GM11168 (cell line): ENCODE measurements at regions not wholly inside any gene's neighbourhood (a gene's known extent, or its start where the extent isn't known, plus 50 kb on each side); places are given as distances from the start of the nearest gene placed in this dataset.

Source experiments
- in situ Hi-C: fragments of 300-500 bp; cut with MboI; formaldehyde crosslinking; loops from one replicate; pipeline ENCODE4 v1.12.0; 2022; ENCODE audit warnings: low sequenced_read_pairs; ENCODE audit not compliant: unreplicated experiment

DNA sequence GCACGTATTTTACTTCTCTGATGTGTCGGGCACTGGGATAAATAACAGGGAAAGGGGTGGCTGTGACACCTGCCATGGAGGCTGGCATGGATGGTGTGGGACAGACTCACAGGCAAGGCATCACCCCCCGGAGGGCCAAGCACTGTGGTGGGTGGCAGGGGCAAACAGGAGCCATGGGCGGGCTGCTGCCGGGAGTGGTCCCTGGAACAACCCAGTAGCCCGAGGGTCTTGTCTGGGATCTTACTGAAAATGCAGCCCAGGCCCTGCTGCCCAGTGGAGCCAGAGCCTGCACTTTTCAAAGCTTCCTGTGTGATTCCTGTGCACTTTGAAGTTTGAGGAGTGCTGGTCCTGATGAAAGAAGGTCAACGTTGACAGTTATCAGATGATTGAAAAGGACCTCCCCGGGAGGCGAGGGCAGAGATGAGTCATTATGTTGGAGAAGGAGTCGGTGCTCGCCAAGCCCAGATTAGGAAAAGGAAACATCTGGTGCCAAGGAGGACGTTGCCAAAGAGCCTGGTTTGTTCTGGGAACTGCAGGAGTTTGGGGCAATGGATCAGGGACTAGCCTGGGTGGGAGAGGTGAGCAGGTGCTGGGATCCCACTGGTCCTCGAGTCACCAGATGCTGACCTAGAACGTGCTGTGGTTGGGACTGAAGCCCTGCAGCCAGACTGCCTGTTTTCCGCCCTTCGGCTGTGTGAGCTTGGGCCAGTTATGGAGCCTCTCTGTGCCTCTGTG, 130.0 kb upstream of the GGTLC1 start:
- in situ Hi-C loops, result no loop called here

DNA sequence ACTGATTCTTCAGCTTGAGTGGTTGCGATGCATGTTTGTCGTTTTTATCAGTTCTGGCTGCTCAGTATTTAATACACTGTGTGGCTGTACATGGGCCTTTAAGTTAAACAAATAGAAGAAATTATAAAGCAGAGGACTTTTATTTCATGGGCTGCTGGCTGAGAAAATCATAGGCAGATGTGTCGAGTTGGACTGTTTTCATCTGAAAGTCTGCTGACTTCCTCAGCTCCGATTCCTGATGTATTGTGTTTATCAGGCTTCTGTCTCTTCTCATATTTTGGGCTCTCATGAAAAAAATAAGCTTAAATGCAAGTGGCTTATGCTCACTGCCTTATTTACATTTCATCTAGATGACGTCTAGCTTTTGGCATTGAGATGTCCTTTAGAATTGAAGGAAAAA, 129.5 kb upstream of the GGTLC1 start:
- in situ Hi-C loops, result no loop called here

DNA sequence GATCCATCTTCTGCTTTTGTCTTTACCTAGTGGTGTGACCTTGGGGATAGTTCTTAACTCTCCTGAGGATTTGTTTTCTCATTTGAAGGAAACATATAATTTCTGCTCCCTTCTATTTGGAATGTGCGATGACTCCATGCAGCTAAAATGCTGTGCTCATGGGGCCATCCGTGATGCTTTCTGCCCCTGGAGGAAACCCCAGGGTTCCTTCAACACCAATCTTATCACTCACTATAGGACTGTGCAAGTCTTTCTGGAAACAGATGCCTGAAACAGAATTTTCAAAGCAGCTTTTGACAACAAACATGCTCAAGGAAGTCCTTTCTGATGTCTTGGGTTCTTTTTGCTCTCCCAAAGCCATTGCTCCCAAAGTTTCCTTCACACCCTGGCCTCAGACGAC, 128.8 kb upstream of the GGTLC1 start:
- in situ Hi-C loops, result no loop called here

DNA sequence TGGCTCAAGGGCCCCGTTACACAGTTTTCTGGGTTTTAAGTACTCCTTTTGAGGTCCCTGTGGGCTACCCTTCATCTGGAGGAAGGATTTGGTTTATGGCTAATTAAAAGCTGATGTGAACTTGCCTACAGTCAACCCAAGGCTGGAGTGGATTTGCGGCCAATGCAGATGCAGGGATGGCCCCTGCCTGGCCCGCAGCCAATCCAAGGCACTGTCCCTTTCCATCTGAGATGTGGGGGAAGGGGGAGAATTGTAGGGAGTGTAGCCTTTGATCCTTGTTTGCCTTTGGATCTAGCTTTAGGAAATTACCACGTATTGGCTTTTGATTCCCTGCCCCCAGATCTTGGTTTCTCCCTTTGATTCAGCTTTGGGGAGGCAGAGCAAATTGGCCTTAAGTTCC, 128.0 kb upstream of the GGTLC1 start:
- in situ Hi-C loops, result no loop called here

GRCh38 chr20:24112360-24112759, 123.8 kb upstream of the GGTLC1 start:
- in situ Hi-C loops, result no loop called here

- in situ Hi-C loops, result no loop called here
Measured at GRCh38 chr20:24111858-24112257, 123.3 kb upstream of the GGTLC1 start.

DNA sequence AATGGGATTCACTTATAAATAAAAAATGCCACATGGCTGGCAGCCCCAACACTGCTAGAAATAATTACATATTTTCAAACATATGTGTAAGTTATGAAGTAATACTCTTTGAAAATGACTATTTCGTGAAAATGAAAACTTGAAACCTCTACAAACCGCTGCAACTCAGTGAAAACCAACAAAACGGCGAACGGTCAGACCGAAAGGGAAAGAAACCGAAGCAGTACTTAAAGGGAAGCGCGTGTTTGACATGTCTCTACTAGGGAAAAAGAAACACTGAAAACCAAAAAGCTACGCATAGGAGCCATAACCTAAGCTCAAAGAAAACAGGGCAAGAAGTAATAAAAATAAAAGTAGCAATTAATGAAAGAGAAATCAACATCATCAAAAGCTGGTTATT, 121.0 kb upstream of the GGTLC1 start:
- in situ Hi-C loops, result no loop called here

DNA sequence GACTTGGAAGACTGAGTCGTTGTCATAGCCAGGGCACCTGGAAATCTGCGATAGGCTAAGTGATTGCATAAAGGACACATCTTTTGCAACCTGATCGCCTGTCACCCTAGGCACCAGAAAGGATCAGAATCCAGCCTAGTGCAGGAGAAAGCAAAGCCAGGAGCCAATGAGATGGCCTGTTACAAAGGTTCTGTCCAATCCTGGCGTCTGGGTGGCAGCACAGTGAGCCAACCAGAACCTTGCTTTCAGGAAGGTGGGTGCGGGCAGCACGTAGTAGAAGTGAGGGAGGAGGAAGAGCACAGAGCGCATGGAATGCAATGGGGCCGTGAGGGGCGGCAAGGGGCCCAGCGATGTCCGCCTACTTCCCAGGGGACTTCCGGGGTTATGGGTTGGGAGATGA, 120.4 kb upstream of the GGTLC1 start:
- in situ Hi-C loops, result no loop called here

DNA sequence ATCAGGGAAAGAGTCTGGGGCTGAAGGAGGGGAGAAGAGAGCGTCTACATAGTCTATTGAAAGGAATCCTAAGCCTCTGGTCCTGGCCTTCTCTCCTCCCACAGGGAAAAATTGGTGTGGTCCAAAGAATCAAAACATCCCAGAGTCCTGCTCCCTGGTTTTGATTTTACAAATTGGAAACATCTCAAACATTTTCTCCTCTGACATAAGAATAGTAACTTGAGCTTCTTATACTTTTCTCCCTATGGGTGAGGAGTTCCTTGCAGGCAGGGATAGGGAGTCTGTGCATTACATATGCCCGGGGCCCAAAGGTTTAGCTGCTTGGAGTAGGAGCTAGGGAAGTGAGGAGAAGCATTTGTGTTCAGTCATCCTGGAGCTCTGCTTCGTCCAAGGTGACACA, 120.0 kb upstream of the GGTLC1 start:
- in situ Hi-C loops, result no loop called here

- in situ Hi-C loops, result no loop called here
Measured at GRCh38 chr20:24106801-24107445, 118.3 kb upstream of the GGTLC1 start.

- in situ Hi-C loops, result no loop called here
Measured at GRCh38 chr20:24106150-24106800, 117.7 kb upstream of the GGTLC1 start.

DNA sequence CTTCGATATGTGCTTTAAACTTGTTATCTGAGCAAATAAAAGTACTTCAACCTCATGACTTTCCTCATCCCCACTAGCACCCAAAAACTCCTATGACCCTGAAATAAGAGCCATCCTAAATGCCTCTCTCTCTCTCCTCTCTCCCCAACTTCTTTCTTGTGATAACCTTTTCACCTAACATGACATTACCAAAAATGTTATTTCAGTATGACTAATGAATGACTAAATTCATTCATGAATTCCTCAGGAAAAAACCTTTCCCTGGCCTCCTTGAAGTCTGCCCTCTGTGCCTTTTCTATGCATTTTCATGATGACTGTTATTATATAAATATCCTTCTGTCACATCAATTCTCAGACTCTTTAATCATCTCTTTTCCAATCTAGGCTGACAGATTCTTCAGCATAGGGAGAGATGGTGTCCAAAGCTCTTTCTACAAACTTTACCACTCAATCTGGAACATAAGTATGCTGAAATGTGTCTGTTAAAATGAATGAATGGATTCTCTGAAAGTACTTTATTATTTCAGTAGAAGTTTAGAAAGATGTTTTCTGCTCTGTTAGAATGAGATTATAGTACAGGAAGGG, 114.3 kb upstream of the GGTLC1 start:
- in situ Hi-C loops, result no loop called here

- in situ Hi-C loops, result no loop called here
Measured at GRCh38 chr20:24102290-24102689, 113.7 kb upstream of the GGTLC1 start.

DNA sequence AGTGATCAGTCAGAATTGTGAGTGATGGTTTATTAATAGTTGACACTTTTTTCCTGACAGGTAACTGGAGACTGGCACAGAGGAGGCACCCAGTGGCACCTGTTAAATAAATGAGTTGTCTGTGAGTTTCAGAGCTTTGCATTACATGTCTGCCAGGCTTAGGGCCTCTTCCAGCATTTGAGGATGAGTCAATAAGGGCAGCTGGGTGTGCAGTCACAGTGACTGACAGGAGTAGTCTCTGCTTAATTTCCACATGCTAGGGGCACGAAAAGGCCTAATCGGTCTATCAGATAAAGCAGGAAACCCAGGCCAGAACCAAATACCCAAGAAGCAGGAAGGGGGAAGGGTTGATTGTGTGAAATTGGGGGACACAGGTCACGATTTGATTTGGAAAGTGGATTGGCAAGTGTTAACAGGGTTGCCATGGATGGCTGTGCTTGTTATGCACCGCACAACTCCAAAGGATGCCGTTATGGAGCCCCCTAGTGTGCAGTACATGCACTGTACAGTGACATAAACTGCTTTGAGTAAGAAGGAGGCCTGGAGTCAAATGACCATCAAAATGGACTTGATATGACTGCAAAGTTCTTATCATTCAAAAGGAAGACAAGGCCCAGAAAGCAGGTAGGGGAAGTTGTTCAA, 111.9 kb upstream of the GGTLC1 start:
- in situ Hi-C loops, result no loop called here

- in situ Hi-C loops, result no loop called here
Measured at GRCh38 chr20:24098886-24099285, 110.3 kb upstream of the GGTLC1 start.

- in situ Hi-C loops, result no loop called here
Measured at GRCh38 chr20:24097506-24098245, 109.1 kb upstream of the GGTLC1 start.

DNA sequence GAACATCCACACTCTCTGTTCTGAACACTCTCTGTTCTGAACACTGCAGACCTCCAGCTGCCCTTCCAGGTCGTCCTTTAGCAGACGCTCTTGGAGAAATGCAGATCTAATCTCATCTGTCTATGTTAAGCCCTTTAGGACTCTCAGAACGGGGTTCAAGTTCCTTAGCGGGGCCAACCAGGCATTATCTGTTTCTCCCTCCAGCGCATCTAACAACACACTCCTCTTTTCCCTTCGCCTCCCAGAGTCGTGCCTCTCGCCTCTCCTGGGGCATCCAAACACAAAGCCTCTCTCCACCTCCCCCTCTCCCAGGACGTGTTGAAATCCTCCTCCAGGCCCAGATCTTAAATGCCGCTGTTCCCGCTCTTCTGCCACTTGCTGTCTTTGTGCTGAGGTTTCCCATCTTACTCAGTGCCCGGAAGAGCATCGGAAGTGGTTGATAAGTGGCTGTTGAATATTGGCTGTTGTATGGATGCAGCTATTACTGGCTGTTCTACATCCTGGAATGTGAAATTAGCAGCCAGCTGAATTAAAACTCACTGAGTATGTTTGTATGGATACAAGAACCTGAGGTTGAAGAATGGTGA, 108.4 kb upstream of the GGTLC1 start:
- in situ Hi-C loops, result no loop called here

- in situ Hi-C loops, result no loop called here
Measured at GRCh38 chr20:24096264-24096663, 107.7 kb upstream of the GGTLC1 start.

- in situ Hi-C loops, result no loop called here
Measured at GRCh38 chr20:24095756-24096155, 107.2 kb upstream of the GGTLC1 start.

DNA sequence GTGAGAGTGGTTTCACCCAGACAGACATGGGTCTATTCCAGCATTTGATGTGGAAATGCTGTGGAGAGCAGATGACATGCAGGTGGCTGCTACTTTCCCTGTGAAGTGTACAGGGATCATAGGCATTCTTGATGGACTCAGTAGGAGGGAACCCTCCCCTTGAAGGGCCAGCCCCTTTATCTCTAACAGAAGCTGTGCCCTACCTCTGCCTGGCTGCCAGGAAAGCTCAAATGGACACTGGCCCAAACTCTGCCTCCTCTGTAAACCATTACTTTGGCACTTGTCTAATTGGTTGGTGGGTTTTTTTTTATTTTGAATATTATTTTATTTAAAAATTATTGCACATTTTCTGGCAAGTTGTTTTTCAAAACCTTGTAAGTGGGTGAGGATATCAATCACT, 106.7 kb upstream of the GGTLC1 start:
- in situ Hi-C loops, result no loop called here
